Mucosa of gallbladder (tissue), 1 donor: ENCODE measurements at regions not wholly inside any gene's neighbourhood (a gene's known extent, or its start where the extent isn't known, plus 50 kb on each side); places are given as distances from the start of the nearest gene placed in this dataset.

ENCODE experiments used
- DNase-seq: peaks from one replicate; pipeline ENCODE4 v3.0.0-alpha.2; 2020; ENCODE audit warnings: low spot score
- donor health status: DM: no; HTN: no; CAD: no.

GRCh38 chr10:10886861-10887531 is 130.7 kb upstream of the CELF2 start:
- no peak for DNase-seq

GRCh38 chr10:10891124-10892082 is 126.3 kb upstream of the CELF2 start:
- no peak for DNase-seq

- no peak for DNase-seq
Observed at GRCh38 chr10:10892290-10892875, 125.3 kb upstream of the CELF2 start.

GRCh38 chr10:10897400-10897799 is 120.3 kb upstream of the CELF2 start:
- no peak for DNase-seq

- no peak for DNase-seq
Observed at GRCh38 chr10:10901906-10902305, 115.8 kb upstream of the CELF2 start.

- DNase-seq = no peak
Observed at GRCh38 chr10:10902951-10903350, 114.7 kb upstream of the CELF2 start.

GRCh38 chr10:10903620-10904019 is 114.1 kb upstream of the CELF2 start:
- DNase-seq = no peak

GRCh38 chr10:10910634-10911033 is 107.0 kb upstream of the CELF2 start:
- no peak for DNase-seq

- no peak for DNase-seq
Observed at GRCh38 chr10:10911035-10911434, 106.6 kb upstream of the CELF2 start.

GRCh38 chr10:10911471-10911921 is 106.2 kb upstream of the CELF2 start:
- peak; percentile 64 for DNase-seq

- DNase-seq = no peak
Observed at GRCh38 chr10:10914144-10914543, 103.5 kb upstream of the CELF2 start.

- DNase-seq = no peak
Observed at GRCh38 chr10:10915215-10915614, 102.5 kb upstream of the CELF2 start.

- DNase-seq = no peak
Observed at GRCh38 chr10:10917031-10917430, 100.6 kb upstream of the CELF2 start.

GRCh38 chr10:10919976-10920375 is 97.7 kb upstream of the CELF2 start:
- DNase-seq = no peak

GRCh38 chr10:10921826-10922461 is 95.7 kb upstream of the CELF2 start:
- DNase-seq = no peak

- DNase-seq = no peak
Observed at GRCh38 chr10:10923029-10923651, 94.5 kb upstream of the CELF2 start.

- DNase-seq = no peak
Observed at GRCh38 chr10:10925667-10926066, 92.0 kb upstream of the CELF2 start.

- DNase-seq = no peak
Observed at GRCh38 chr10:10927608-10928007, 90.1 kb upstream of the CELF2 start.

- DNase-seq = no peak
Observed at GRCh38 chr10:10930979-10931743, 86.5 kb upstream of the CELF2 start.

GRCh38 chr10:10935032-10935431 is 82.6 kb upstream of the CELF2 start:
- DNase-seq = no peak

GRCh38 chr10:10938676-10939075 is 79.0 kb upstream of the CELF2 start:
- no peak for DNase-seq
